ENCODE measurements at regions not wholly inside any gene's neighbourhood (a gene's known extent, or its start where the extent isn't known, plus 50 kb on each side); places are given as distances from the start of the nearest gene placed in this dataset.
"Not testable (repeated sequence)": the region's sequence is repeated elsewhere in the genome, so short reads cannot be mapped to it uniquely, and the experiment has no call there.

GRCh38 chr3:90068783-90069182, 961.4 kb downstream of the EPHA3 start:
- no peaks in the 10 kb centered on the region for H3K4me1 Mint-ChIP-seq
- DNase-seq (no peak), ATAC-seq (no peak)
- no peaks in the 10 kb centered on the region for H3K27me3 Mint-ChIP-seq
- H3K9me3 Mint-ChIP-seq: peaks cover 13 to 17% of the 10 kb centered on the region in 2 donors
- no peak overlapping the region for H3K27ac Mint-ChIP-seq
- H3K4me3 Mint-ChIP-seq: no peak overlapping the region

GRCh38 chr3:90069748-90070147, 962.3 kb downstream of the EPHA3 start:
- no peaks in the 10 kb centered on the region for H3K27me3 Mint-ChIP-seq
- H3K9me3 Mint-ChIP-seq: peaks cover 9 to 17% of the 10 kb centered on the region in 2 donors
- H3K4me1 Mint-ChIP-seq: no peaks in the 10 kb centered on the region
- H3K4me3 Mint-ChIP-seq: no peak overlapping the region
- H3K27ac Mint-ChIP-seq: no peak overlapping the region
- ATAC-seq: no peak
- DNase-seq: no peak

- Mint-ChIP-seq H3K27ac (no peak overlapping the region), H3K27me3 (no peaks in the 10 kb centered on the region), H3K4me3 (no peak overlapping the region), H3K9me3 (peaks cover 9 to 16% of the 10 kb centered on the region in 2 donors), H3K4me1 (no peaks in the 10 kb centered on the region)
- no peak for ATAC-seq
- no peak for DNase-seq
These were observed 968.7 kb downstream of the EPHA3 start for GRCh38 chr3:90076136-90076535.

- Mint-ChIP-seq H3K27ac (no peak overlapping the region), H3K4me1 (no peaks in the 10 kb centered on the region), H3K4me3 (no peak overlapping the region), H3K27me3 (no peaks in the 10 kb centered on the region), H3K9me3 (no peaks in the 10 kb centered on the region)
- ATAC-seq: no peak
- DNase-seq: no peak
These were observed 973.6 kb downstream of the EPHA3 start for GRCh38 chr3:90080988-90081387.

- H3K4me3 Mint-ChIP-seq, H3K9me3 Mint-ChIP-seq, H3K27ac Mint-ChIP-seq, ATAC-seq, DNase-seq, H3K4me1 Mint-ChIP-seq, H3K27me3 Mint-ChIP-seq: not testable (repeated sequence)
These were observed 978.9 kb downstream of the EPHA3 start for GRCh38 chr3:90086297-90086696.

- ATAC-seq: no peak
- Mint-ChIP-seq H3K27me3 (no peaks in the 10 kb centered on the region), H3K4me1 (no peaks in the 10 kb centered on the region), H3K27ac (no peak overlapping the region), H3K4me3 (no peak overlapping the region), H3K9me3 (no peaks in the 10 kb centered on the region)
- no peak for DNase-seq
These were observed 980.3 kb downstream of the EPHA3 start for GRCh38 chr3:90087703-90088102.

- ATAC-seq: no peak
- H3K4me1 Mint-ChIP-seq: no peaks in the 10 kb centered on the region
- H3K27me3 Mint-ChIP-seq: no peaks in the 10 kb centered on the region
- H3K27ac Mint-ChIP-seq: no peak overlapping the region
- H3K4me3 Mint-ChIP-seq: no peak overlapping the region
- DNase-seq: no peak
- H3K9me3 Mint-ChIP-seq: no peaks in the 10 kb centered on the region
These were observed 984.1 kb downstream of the EPHA3 start for GRCh38 chr3:90091549-90091948.

- DNase-seq (no peak), ATAC-seq (no peak)
- Mint-ChIP-seq H3K27ac (no peak overlapping the region), H3K9me3 (no peaks in the 10 kb centered on the region), H3K4me3 (no peak overlapping the region), H3K27me3 (no peaks in the 10 kb centered on the region), H3K4me1 (no peaks in the 10 kb centered on the region)
These were observed 985.6 kb downstream of the EPHA3 start for GRCh38 chr3:90092994-90093393.

GRCh38 chr3:90095811-90096210, 988.4 kb downstream of the EPHA3 start:
- ATAC-seq (no peak), DNase-seq (no peak)
- Mint-ChIP-seq H3K27ac (no peak overlapping the region), H3K4me1 (no peaks in the 10 kb centered on the region), H3K4me3 (no peak overlapping the region), H3K9me3 (no peaks in the 10 kb centered on the region), H3K27me3 (no peaks in the 10 kb centered on the region)

- Mint-ChIP-seq H3K4me1 (no peaks in the 10 kb centered on the region), H3K27me3 (no peaks in the 10 kb centered on the region), H3K27ac (no peak overlapping the region), H3K9me3 (peaks cover 4 to 9% of the 10 kb centered on the region in 2 donors), H3K4me3 (no peak overlapping the region)
- DNase-seq (no peak), ATAC-seq (no peak)
These were observed 992.1 kb downstream of the EPHA3 start for GRCh38 chr3:90099493-90099892.

GRCh38 chr3:90102146-90102545, 994.7 kb downstream of the EPHA3 start:
- H3K27me3 Mint-ChIP-seq: no peaks in the 10 kb centered on the region
- H3K4me1 Mint-ChIP-seq: no peaks in the 10 kb centered on the region
- peaks cover 9 to 12% of the 10 kb centered on the region in 2 donors for H3K9me3 Mint-ChIP-seq
- DNase-seq: no peak
- ATAC-seq: no peak
- no peak overlapping the region for H3K27ac Mint-ChIP-seq
- no peak overlapping the region for H3K4me3 Mint-ChIP-seq

- DNase-seq: no peak
- H3K4me1 Mint-ChIP-seq: no peaks in the 10 kb centered on the region
- H3K27me3 Mint-ChIP-seq: no peaks in the 10 kb centered on the region
- ATAC-seq: no peak
- no peak overlapping the region for H3K27ac Mint-ChIP-seq
- peaks cover 5 to 20% of the 10 kb centered on the region in 2 donors for H3K9me3 Mint-ChIP-seq
- H3K4me3 Mint-ChIP-seq: no peak overlapping the region
These were observed 1013.9 kb downstream of the EPHA3 start for GRCh38 chr3:90121326-90121725.

- no peak overlapping the region for H3K4me3 Mint-ChIP-seq
- H3K9me3 Mint-ChIP-seq: peaks cover 14 to 25% of the 10 kb centered on the region in 2 donors
- ATAC-seq (no peak), DNase-seq (no peak)
- H3K27me3 Mint-ChIP-seq: no peaks in the 10 kb centered on the region
- no peaks in the 10 kb centered on the region for H3K4me1 Mint-ChIP-seq
- H3K27ac Mint-ChIP-seq: no peak overlapping the region
These were observed 1021.0 kb downstream of the EPHA3 start for GRCh38 chr3:90128391-90128790.

GRCh38 chr3:90129730-90130129, 1022.3 kb downstream of the EPHA3 start:
- Mint-ChIP-seq H3K27me3 (no peaks in the 10 kb centered on the region), H3K4me1 (no peaks in the 10 kb centered on the region), H3K27ac (no peak overlapping the region), H3K9me3 (peaks cover 18 to 31% of the 10 kb centered on the region in 2 donors), H3K4me3 (no peak overlapping the region)
- no peak for DNase-seq
- ATAC-seq: no peak

- no peaks in the 10 kb centered on the region for H3K4me1 Mint-ChIP-seq
- no peak overlapping the region for H3K27ac Mint-ChIP-seq
- H3K27me3 Mint-ChIP-seq: no peaks in the 10 kb centered on the region
- peaks cover 13 to 36% of the 10 kb centered on the region in 2 donors for H3K9me3 Mint-ChIP-seq
- no peak overlapping the region for H3K4me3 Mint-ChIP-seq
- no peak for DNase-seq
- no peak for ATAC-seq
These were observed 1024.8 kb downstream of the EPHA3 start for GRCh38 chr3:90132197-90132596.

GRCh38 chr3:90134090-90134489, 1026.7 kb downstream of the EPHA3 start:
- no peak for DNase-seq
- no peak overlapping the region for H3K4me3 Mint-ChIP-seq
- H3K27me3 Mint-ChIP-seq: no peaks in the 10 kb centered on the region
- no peak overlapping the region for H3K27ac Mint-ChIP-seq
- H3K9me3 Mint-ChIP-seq: peaks cover 13 to 36% of the 10 kb centered on the region in 2 donors
- ATAC-seq: no peak
- H3K4me1 Mint-ChIP-seq: no peaks in the 10 kb centered on the region

- Mint-ChIP-seq H3K9me3 (peaks cover 13 to 28% of the 10 kb centered on the region in 2 donors), H3K4me3 (no peak overlapping the region), H3K4me1 (no peaks in the 10 kb centered on the region), H3K27ac (no peak overlapping the region), H3K27me3 (no peaks in the 10 kb centered on the region)
- no peak for ATAC-seq
- DNase-seq: no peak
These were observed 1029.2 kb downstream of the EPHA3 start for GRCh38 chr3:90136456-90137191.
